C4-2B (cell line): ENCODE measurements at regions not wholly inside any gene's neighbourhood (a gene's known extent, or its start where the extent isn't known, plus 50 kb on each side); places are given as distances from the start of the nearest gene placed in this dataset.

Experiments used
- ZFX ChIP-seq: fragments of 450-650 bp; IDR thresholded peaks from 2 replicates; pipeline ENCODE4 v1.6.1; 2017
- TF ChIP-seq, protein P1 (sequence below): fragments of 450-650 bp; conservative IDR thresholded peaks from 2 replicates; pipeline ENCODE4 v1.5.1; 2017; ENCODE audit warnings: mild to moderate bottlenecking

- TF ChIP-seq, protein P1, sequence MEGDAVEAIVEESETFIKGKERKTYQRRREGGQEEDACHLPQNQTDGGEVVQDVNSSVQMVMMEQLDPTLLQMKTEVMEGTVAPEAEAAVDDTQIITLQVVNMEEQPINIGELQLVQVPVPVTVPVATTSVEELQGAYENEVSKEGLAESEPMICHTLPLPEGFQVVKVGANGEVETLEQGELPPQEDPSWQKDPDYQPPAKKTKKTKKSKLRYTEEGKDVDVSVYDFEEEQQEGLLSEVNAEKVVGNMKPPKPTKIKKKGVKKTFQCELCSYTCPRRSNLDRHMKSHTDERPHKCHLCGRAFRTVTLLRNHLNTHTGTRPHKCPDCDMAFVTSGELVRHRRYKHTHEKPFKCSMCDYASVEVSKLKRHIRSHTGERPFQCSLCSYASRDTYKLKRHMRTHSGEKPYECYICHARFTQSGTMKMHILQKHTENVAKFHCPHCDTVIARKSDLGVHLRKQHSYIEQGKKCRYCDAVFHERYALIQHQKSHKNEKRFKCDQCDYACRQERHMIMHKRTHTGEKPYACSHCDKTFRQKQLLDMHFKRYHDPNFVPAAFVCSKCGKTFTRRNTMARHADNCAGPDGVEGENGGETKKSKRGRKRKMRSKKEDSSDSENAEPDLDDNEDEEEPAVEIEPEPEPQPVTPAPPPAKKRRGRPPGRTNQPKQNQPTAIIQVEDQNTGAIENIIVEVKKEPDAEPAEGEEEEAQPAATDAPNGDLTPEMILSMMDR, result no peak
- no peak for TF ChIP-seq ZFX
Measured at GRCh38 chr16:50974438-50975036, 176.5 kb downstream of the SALL1 start.
